ENCODE measurements at regions not wholly inside any gene's neighbourhood (a gene's known extent, or its start where the extent isn't known, plus 50 kb on each side); places are given as distances from the start of the nearest gene placed in this dataset.

- CTCF ChIA-PET, result interaction anchor here (0.6 to 0.8 kb wide), 3 partner anchors 17 to 547 kb away, joined by 3 to 4 read pairs (median 3); no protein-coding TSS in a partner anchor
- no peak for FAIRE-seq
- H3K27ac ChIP-seq (ENCODE audit: control insufficient read depth, insufficient read depth), result no peak overlapping the region
- TF ChIP-seq TCF12 (IDR thresholded peaks at IDR 0.05; ENCODE audit: low read depth, low read length) (no peak), MYB (IDR thresholded peaks at IDR 0.05; ENCODE audit: borderline replicate concordance, low read depth, low read length) (no peak), MEF2B (IDR thresholded peaks at IDR 0.05; ENCODE audit: partially characterized antibody, poor library complexity, severe bottlenecking) (no peak), KDM1A (IDR thresholded peaks at IDR 0.05; ENCODE audit: borderline replicate concordance) (no peak), USF1 (IDR thresholded peaks at IDR 0.05; ENCODE audit: borderline replicate concordance, extremely low read length, insufficient read depth, low read depth, low read length) (no peak), STAT3 (IDR thresholded peaks at IDR 0.05; ENCODE audit: low read depth, low read length) (no peak), CBX3 (IDR thresholded peaks at IDR 0.05; ENCODE audit: borderline replicate concordance, low read depth) (no peak), ZBTB11 (CRISPR knock-in tag; IDR thresholded peaks at IDR 0.05) (no peak), PRDM15 (CRISPR knock-in tag; IDR thresholded peaks at IDR 0.05) (no peak), ZBED1 (IDR thresholded peaks at IDR 0.05; ENCODE audit: borderline replicate concordance) (no peak), ASH2L (IDR thresholded peaks at IDR 0.05; ENCODE audit: borderline replicate concordance, low read depth) (no peak), ESRRA (IDR thresholded peaks at IDR 0.05; ENCODE audit: low read length) (no peak), ZNF592 (IDR thresholded peaks at IDR 0.05) (no peak)
Observed at GRCh38 chr14:94880106-94880505, 110.2 kb upstream of the GSC start.

More at GRCh38 chr14:94880106-94880505, 110.2 kb upstream of the GSC start:
- Histone ChIP-seq H3K4me3 (no peak overlapping the region), H3K27me3 (replicated peaks in 1 of 2; ENCODE audit: control insufficient read depth in 2 of 2, insufficient read depth in 2 of 2, low read length in 1 of 2) (peaks cover 0 to 2% of the 10 kb centered on the region in 2 experiments; a peak in 3 of 4 replicates), H2AFZ (ENCODE audit: control insufficient read depth, low read depth, low read length) (no peak overlapping the region), H3K36me3 (ENCODE audit: control insufficient read depth in 2 of 2, insufficient read depth in 2 of 2, low read length in 1 of 2) (no peaks in the 10 kb centered on the region), H3K9ac (ENCODE audit: control insufficient read depth, insufficient read depth, low read length) (no peak overlapping the region), H3K9me3 (replicated peaks; ENCODE audit: control insufficient read depth, insufficient read depth, low read length) (no peaks in the 10 kb centered on the region), H3K79me2 (ENCODE audit: control insufficient read depth, insufficient read depth, low read length) (no peaks in the 10 kb centered on the region), H3K4me2 (ENCODE audit: control insufficient read depth, insufficient read depth) (no peak overlapping the region), H4K20me1 (ENCODE audit: control insufficient read depth, insufficient read depth) (no peaks in the 10 kb centered on the region), H3K4me1 (ENCODE audit: control insufficient read depth, insufficient read depth, low read length) (no peaks in the 10 kb centered on the region)
- 56% methylated on average over 5 of the region's 5 CpGs for WGBS (ENCODE audit: insufficient coverage, insufficient replicate concordance, low lambda C conversion rate, missing lambda C conversion rate)
- BruUV-seq (replicated peaks), result no TSS peak
- ChIA-PET RAD21 (ENCODE audit: unreplicated experiment) (no interaction called here), SMC1A (ENCODE audit: uncharacterized antibody, unreplicated experiment) (no interaction called here), POLR2A (no interaction called here)
- DNase-seq (ENCODE audit: low read depth, low spot score) (no peak), ATAC-seq (no peak)
- intact Hi-C loops (cut with micrococcal nuclease; ENCODE audit: unreplicated experiment), result no loop called here
- in situ Hi-C loops (cut with MboI), result no loop called here

Measured in GM12878 (cell line).